SK-N-SH (cell line): ENCODE measurements at regions not wholly inside any gene's neighbourhood (a gene's known extent, or its start where the extent isn't known, plus 50 kb on each side); places are given as distances from the start of the nearest gene placed in this dataset.

Experiments
- CTCF ChIA-PET: fragments of 300-600, 350-600 bp; formaldehyde crosslinking; extraction: SDS; loops from one replicate; lab custom pipeline; 2021; lab: Yijun Ruan, JAX
- POLR2A ChIA-PET: fragments of 350-600 bp; sonication (Branson Sonifier 250); formaldehyde crosslinking; extraction: SDS; loops from one replicate; lab custom pipeline; 2020; ENCODE audit warnings: antibody characterized with exemption, inconsistent platforms; lab: Yijun Ruan, JAX
- DNase-seq: peaks from one replicate; pipeline ENCODE4 v3.0.0; 2012
- H2AFZ ChIP-seq: fragments of 200-600 bp; sonication (generic); 2 replicates; pipeline ENCODE4 v1.8.1; 2016; ENCODE audit warnings: antibody characterized with exemption, mild to moderate bottlenecking, low read depth
- H3F3A ChIP-seq: fragments of 200-600 bp; sonication (generic); replicated peaks from 2 replicates; pipeline ENCODE3; 2016; ENCODE audit warnings: antibody characterized with exemption, mild to moderate bottlenecking; ENCODE audit not compliant: insufficient read depth
- H3K27ac ChIP-seq, 2 experiments: fragments of 200-500 bp in 1 of 2; fragments of 200-600 bp in 1 of 2; sonication (Bioruptor generic) in 1 of 2; sonication (generic), shearing (Covaris generic) in 1 of 2; 2 replicates each; pipeline versions ENCODE4 v1.5.1 to v1.6.1; 2014 to 2016; ENCODE audit warnings: low read depth in 2 of 2, inconsistent platforms in 1 of 2, low read length in 1 of 2, mild to moderate bottlenecking in 1 of 2, mixed read lengths in 1 of 2
- H3K27me3 ChIP-seq: fragments of 200-600 bp; sonication (generic), shearing (Covaris generic); 2 replicates; pipeline ENCODE4 v1.6.1; 2016; ENCODE audit warnings: mixed run types; ENCODE audit not compliant: insufficient read depth
- H3K36me3 ChIP-seq, 2 experiments: fragments of 200-500 bp in 1 of 2; fragments of 200-600 bp in 1 of 2; sonication (Bioruptor generic) in 1 of 2; sonication (generic) in 1 of 2; replicated peaks in 1 of 2; 2 replicates each; pipeline versions ENCODE3 to v1.5.1; 2014 to 2016; ENCODE audit warnings: low read length in 1 of 2, mild to moderate bottlenecking in 1 of 2; ENCODE audit not compliant: insufficient read depth in 2 of 2, control insufficient read depth in 1 of 2
- H3K4me1 ChIP-seq, 2 experiments: fragments of 200-500 bp in 1 of 2; fragments of 200-600 bp in 1 of 2; sonication (Bioruptor generic) in 1 of 2; sonication (generic), shearing (Covaris generic) in 1 of 2; 2 replicates each; pipeline versions ENCODE4 v1.5.1 to v1.6.1; 2014 to 2016; ENCODE audit warnings: low read depth in 1 of 2, low read length in 1 of 2, mixed run types in 1 of 2; ENCODE audit not compliant: insufficient read depth in 2 of 2, control insufficient read depth in 1 of 2
- H3K4me2 ChIP-seq: fragments of 200-600 bp; sonication (generic), shearing (Covaris generic); 2 replicates; pipeline ENCODE4 v1.6.1; 2017; ENCODE audit warnings: mixed run types
- H3K4me3 ChIP-seq, 2 experiments: fragments of 200-500 bp in 1 of 2; fragments of 200-600 bp in 1 of 2; sonication (Bioruptor generic) in 1 of 2; sonication (generic), shearing (Covaris generic) in 1 of 2; 2 replicates each; pipeline versions ENCODE4 v1.5.1 to v1.8.1; 2014 to 2016; ENCODE audit warnings: low read depth in 2 of 2, inconsistent platforms in 1 of 2, low read length in 1 of 2, mild to moderate bottlenecking in 1 of 2, mixed read lengths in 1 of 2, moderate library complexity in 1 of 2
- H3K79me2 ChIP-seq: fragments of 200-600 bp; sonication (generic); 2 replicates; pipeline ENCODE4 v1.8.1; 2017; ENCODE audit warnings: mild to moderate bottlenecking; ENCODE audit not compliant: insufficient read depth
- H3K9ac ChIP-seq: fragments of 200-600 bp; sonication (generic); 2 replicates; pipeline ENCODE4 v1.6.1; 2017; ENCODE audit warnings: mixed run types
- H3K9me2 ChIP-seq: fragments of 200-600 bp; sonication (generic); 2 replicates; pipeline ENCODE4 v1.6.1; 2017; ENCODE audit warnings: mixed run types
- H3K9me3 ChIP-seq: fragments of 200-600 bp; sonication (generic); 2 replicates; pipeline ENCODE4 v1.6.1; 2017; ENCODE audit warnings: mixed run types, mild to moderate bottlenecking, moderate library complexity
- H4K20me1 ChIP-seq: fragments of 200-600 bp; sonication (generic); 2 replicates; pipeline ENCODE4 v1.6.1; 2017; ENCODE audit warnings: mild to moderate bottlenecking, mixed run types; ENCODE audit not compliant: insufficient read depth
- CHD2 ChIP-seq: fragments of 150-350 bp; IDR thresholded peaks from 2 replicates; pipeline ENCODE4 v1.6.1; 2018; ENCODE audit warnings: low read length; ENCODE audit not compliant: partially characterized antibody
- ELF1 ChIP-seq: IDR thresholded peaks from 2 replicates; pipeline ENCODE4 v1.4.0; 2012
- EZH2phosphoT487 ChIP-seq: fragments of 200-600 bp; sonication (generic); IDR thresholded peaks from 2 replicates; pipeline ENCODE4 v1.6.1; 2017; ENCODE audit warnings: low read depth, mixed run types, mild to moderate bottlenecking, antibody characterized with exemption, moderate library complexity, borderline replicate concordance
- FOSL2 ChIP-seq: IDR thresholded peaks from 2 replicates; pipeline ENCODE4 v1.4.0; 2012; ENCODE audit warnings: low read depth, mild to moderate bottlenecking, moderate library complexity, borderline replicate concordance
- JUND ChIP-seq: IDR thresholded peaks from 2 replicates; pipeline ENCODE4 v1.4.0; 2012
- NFIC ChIP-seq: IDR thresholded peaks from 2 replicates; pipeline ENCODE4 v1.4.0; 2012; ENCODE audit warnings: borderline replicate concordance
- RFX5 ChIP-seq: IDR thresholded peaks from 2 replicates; pipeline ENCODE4 v1.6.1; 2012; ENCODE audit warnings: mild to moderate bottlenecking, improper control_type of control experiment, low read length
- TAF1 ChIP-seq: IDR thresholded peaks from 2 replicates; pipeline ENCODE4 v1.6.1; 2012; ENCODE audit warnings: low read depth, mild to moderate bottlenecking, low read length, moderate library complexity, borderline replicate concordance
- TEAD4 ChIP-seq: IDR thresholded peaks from 2 replicates; pipeline ENCODE4 v1.4.0; 2012; ENCODE audit warnings: mild to moderate bottlenecking, borderline replicate concordance; ENCODE audit not compliant: insufficient read depth
- YY1 ChIP-seq: IDR thresholded peaks from 2 replicates; pipeline ENCODE4 v1.4.0; 2012; ENCODE audit warnings: low read depth, mild to moderate bottlenecking
- WGBS: methylation state at CpG from one replicate; pipeline ENCODE4 v1.1.6; 2017; ENCODE audit warnings: low lambda C conversion rate; 5-methylcytosine and 5-hydroxymethylcytosine counted together
- TF ChIP-seq, protein P1 (sequence below): IDR thresholded peaks from 2 replicates; pipeline ENCODE4 v1.6.1; 2012; ENCODE audit warnings: mild to moderate bottlenecking, low read depth, low read length, moderate library complexity
- TF ChIP-seq, protein P2 (sequence below): fragments of 150-350 bp; IDR thresholded peaks from 2 replicates; pipeline ENCODE4 v1.6.1; 2017; ENCODE audit warnings: antibody characterized with exemption, low read length, low read depth, borderline replicate concordance
- TF ChIP-seq, protein P3 (sequence below): fragments of 150-350 bp; IDR thresholded peaks from 2 replicates; pipeline ENCODE4 v1.6.1; 2016; ENCODE audit warnings: mild to moderate bottlenecking, low read depth, low read length
- TF ChIP-seq, protein P4 (sequence below): IDR thresholded peaks from 2 replicates; pipeline ENCODE4 v1.4.0; 2012; ENCODE audit warnings: low read depth, borderline replicate concordance
- TF ChIP-seq, protein P5 (sequence below): IDR thresholded peaks from 2 replicates; pipeline ENCODE4; 2012

DNA sequence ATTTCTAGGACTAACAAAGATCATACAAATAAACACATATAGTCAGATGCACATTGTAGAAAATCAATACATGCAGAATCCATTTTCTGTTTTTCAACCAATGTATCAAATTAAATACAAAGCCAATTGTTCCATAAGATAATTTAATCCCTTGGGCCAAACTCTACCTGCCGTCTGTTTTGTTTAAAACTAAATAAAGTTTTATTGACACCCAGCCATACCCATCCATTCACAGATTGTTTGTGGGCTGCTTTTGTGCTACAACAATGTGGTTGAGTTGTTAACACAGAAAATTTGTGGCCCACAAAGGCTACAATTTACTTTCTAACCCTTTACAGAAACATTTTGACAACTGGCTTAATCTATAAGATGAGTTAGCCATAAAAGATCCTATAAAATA is 484.0 kb upstream of the ID2 start (continued):
- TF ChIP-seq, protein P1, sequence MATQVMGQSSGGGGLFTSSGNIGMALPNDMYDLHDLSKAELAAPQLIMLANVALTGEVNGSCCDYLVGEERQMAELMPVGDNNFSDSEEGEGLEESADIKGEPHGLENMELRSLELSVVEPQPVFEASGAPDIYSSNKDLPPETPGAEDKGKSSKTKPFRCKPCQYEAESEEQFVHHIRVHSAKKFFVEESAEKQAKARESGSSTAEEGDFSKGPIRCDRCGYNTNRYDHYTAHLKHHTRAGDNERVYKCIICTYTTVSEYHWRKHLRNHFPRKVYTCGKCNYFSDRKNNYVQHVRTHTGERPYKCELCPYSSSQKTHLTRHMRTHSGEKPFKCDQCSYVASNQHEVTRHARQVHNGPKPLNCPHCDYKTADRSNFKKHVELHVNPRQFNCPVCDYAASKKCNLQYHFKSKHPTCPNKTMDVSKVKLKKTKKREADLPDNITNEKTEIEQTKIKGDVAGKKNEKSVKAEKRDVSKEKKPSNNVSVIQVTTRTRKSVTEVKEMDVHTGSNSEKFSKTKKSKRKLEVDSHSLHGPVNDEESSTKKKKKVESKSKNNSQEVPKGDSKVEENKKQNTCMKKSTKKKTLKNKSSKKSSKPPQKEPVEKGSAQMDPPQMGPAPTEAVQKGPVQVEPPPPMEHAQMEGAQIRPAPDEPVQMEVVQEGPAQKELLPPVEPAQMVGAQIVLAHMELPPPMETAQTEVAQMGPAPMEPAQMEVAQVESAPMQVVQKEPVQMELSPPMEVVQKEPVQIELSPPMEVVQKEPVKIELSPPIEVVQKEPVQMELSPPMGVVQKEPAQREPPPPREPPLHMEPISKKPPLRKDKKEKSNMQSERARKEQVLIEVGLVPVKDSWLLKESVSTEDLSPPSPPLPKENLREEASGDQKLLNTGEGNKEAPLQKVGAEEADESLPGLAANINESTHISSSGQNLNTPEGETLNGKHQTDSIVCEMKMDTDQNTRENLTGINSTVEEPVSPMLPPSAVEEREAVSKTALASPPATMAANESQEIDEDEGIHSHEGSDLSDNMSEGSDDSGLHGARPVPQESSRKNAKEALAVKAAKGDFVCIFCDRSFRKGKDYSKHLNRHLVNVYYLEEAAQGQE: no peak
- TF ChIP-seq EZH2phosphoT487 (no peak), TAF1 (no peak), CHD2 (no peak), JUND (no peak), TEAD4 (no peak)
- TF ChIP-seq, protein P2, sequence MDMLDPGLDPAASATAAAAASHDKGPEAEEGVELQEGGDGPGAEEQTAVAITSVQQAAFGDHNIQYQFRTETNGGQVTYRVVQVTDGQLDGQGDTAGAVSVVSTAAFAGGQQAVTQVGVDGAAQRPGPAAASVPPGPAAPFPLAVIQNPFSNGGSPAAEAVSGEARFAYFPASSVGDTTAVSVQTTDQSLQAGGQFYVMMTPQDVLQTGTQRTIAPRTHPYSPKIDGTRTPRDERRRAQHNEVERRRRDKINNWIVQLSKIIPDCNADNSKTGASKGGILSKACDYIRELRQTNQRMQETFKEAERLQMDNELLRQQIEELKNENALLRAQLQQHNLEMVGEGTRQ: no peak
- TF ChIP-seq, protein P3, sequence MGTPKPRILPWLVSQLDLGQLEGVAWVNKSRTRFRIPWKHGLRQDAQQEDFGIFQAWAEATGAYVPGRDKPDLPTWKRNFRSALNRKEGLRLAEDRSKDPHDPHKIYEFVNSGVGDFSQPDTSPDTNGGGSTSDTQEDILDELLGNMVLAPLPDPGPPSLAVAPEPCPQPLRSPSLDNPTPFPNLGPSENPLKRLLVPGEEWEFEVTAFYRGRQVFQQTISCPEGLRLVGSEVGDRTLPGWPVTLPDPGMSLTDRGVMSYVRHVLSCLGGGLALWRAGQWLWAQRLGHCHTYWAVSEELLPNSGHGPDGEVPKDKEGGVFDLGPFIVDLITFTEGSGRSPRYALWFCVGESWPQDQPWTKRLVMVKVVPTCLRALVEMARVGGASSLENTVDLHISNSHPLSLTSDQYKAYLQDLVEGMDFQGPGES: no peak

DNA sequence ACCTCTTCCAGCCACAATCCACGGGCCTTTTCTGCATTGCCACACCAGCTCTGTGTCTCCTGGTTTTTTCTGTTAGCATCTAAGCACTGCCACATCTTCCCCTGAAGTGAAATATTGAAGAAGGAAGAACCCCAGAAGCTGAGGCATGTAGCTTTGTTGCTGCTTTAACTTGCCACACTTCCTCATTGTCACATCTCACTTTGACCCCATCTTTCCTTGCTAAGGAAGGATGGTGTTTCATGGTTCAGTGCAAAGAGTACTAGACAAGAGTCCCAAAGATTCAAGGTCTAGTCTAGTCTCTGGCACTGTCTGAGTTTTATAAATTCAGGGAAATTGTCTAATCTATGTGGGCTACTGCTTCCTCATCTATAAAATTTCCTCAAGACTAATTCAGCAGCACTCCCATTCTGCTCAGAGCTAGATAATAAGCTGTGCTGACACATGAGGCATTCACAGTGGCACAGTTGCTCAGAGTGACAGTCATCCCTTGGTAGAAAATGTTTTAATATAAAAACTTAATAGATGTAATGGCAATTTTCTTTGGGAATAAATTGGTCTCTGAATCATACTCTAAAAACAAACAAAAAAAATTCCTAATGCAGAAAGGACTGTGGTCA is 483.0 kb upstream of the ID2 start:
- Histone ChIP-seq H3K9me2 (no peaks in the 10 kb centered on the region), H3K36me3 (no peaks in the 10 kb centered on the region), H3K4me1 (peaks cover 0 to 4% of the 10 kb centered on the region in 2 experiments; a peak in 1 of 4 replicates), H3F3A (no peaks in the 10 kb centered on the region), H3K79me2 (no peaks in the 10 kb centered on the region), H3K27me3 (no peaks in the 10 kb centered on the region), H4K20me1 (no peaks in the 10 kb centered on the region), H3K9me3 (no peaks in the 10 kb centered on the region), H3K9ac (no peak overlapping the region), H3K4me3 (no peak overlapping the region), H3K4me2 (no peak overlapping the region), H2AFZ (no peak overlapping the region), H3K27ac (no peak overlapping the region)
- no peak for DNase-seq
- CTCF ChIA-PET: interaction anchor here (0.6 kb wide), 1 partner anchor 201 kb away, joined by 3 read pairs; no protein-coding TSS in a partner anchor
- 33% methylated on average over 1 of the region's 1 CpG for WGBS
- POLR2A ChIA-PET: no interaction called here
- TF ChIP-seq, protein P2: no peak
- TF ChIP-seq FOSL2: no peak
- TF ChIP-seq, protein P4, sequence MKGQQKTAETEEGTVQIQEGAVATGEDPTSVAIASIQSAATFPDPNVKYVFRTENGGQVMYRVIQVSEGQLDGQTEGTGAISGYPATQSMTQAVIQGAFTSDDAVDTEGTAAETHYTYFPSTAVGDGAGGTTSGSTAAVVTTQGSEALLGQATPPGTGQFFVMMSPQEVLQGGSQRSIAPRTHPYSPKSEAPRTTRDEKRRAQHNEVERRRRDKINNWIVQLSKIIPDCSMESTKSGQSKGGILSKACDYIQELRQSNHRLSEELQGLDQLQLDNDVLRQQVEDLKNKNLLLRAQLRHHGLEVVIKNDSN: no peak
- TF ChIP-seq, protein P5, sequence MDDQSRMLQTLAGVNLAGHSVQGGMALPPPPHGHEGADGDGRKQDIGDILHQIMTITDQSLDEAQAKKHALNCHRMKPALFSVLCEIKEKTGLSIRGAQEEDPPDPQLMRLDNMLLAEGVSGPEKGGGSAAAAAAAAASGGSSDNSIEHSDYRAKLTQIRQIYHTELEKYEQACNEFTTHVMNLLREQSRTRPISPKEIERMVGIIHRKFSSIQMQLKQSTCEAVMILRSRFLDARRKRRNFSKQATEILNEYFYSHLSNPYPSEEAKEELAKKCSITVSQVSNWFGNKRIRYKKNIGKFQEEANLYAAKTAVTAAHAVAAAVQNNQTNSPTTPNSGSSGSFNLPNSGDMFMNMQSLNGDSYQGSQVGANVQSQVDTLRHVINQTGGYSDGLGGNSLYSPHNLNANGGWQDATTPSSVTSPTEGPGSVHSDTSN: no peak
- TF ChIP-seq YY1: no peak
- no peak for TF ChIP-seq TEAD4
- no peak for TF ChIP-seq NFIC
- TF ChIP-seq, protein P1: no peak
- TF ChIP-seq JUND: no peak
- TF ChIP-seq RFX5: no peak
- no peak for TF ChIP-seq ELF1
